ENCODE measurements at regions not wholly inside any gene's neighbourhood (a gene's known extent, or its start where the extent isn't known, plus 50 kb on each side); places are given as distances from the start of the nearest gene placed in this dataset.

DNA sequence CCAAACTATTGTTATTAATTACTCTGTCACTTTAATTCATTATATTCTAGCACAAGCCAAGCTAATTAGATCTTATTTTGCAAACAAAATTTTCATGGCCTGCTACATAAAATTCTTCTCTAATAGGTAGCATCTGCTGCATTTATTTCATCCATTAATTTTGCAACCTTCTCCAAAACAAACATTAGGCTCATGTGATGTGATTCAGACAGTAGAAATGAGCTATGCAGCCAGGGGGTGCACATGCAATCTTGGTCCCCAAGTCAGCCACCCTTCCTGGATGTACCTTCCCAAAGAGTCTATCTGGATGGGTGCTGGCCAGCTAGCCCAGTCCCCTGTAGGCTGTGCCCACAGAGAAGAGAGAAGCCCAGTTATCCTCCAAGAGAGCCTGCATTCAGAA, 242.1 kb upstream of the OSR1 start:
- H3K27me3 ChIP-seq (ENCODE audit: insufficient read depth, low read length) = no peaks in the 10 kb centered on the region
- H3K9ac ChIP-seq (ENCODE audit: low read depth, low read length) = no peak overlapping the region
- no peak overlapping the region for H3K27ac ChIP-seq (ENCODE audit: low read length)
- no peaks in the 10 kb centered on the region for H3K36me3 ChIP-seq (ENCODE audit: insufficient read depth, low read depth, low read length)
- H3K9me3 ChIP-seq (ENCODE audit: insufficient read depth, low read depth, low read length) = no peaks in the 10 kb centered on the region
- no peaks in the 10 kb centered on the region for H3K4me1 ChIP-seq (ENCODE audit: insufficient read depth, low read length)
- no peak overlapping the region for H3K4me3 ChIP-seq (ENCODE audit: low read length)

DNA sequence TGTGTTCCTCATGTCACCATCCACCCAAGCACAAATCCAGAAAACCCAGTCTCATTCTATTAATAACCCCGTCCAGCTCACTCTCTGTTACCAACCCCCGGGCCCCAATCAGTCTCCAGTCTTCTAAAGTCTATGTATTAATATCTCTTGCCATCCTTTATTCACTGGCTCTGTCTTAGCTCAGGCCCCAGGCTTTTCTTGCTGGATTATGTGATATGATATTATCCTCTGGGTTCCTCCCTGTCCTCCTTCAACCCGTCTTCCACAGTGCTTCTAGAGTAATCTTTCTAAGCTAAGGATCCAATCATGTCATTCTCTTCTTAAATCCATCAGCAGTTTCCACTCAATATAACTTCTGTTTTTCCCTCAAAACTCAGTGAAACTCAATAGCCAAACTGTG, 240.5 kb upstream of the OSR1 start:
- H3K9me3 ChIP-seq (ENCODE audit: insufficient read depth, low read depth, low read length) = no peaks in the 10 kb centered on the region
- no peak overlapping the region for H3K27ac ChIP-seq (ENCODE audit: low read length)
- H3K9ac ChIP-seq (ENCODE audit: low read depth, low read length) = no peak overlapping the region
- H3K27me3 ChIP-seq (ENCODE audit: insufficient read depth, low read length) = no peaks in the 10 kb centered on the region
- H3K36me3 ChIP-seq (ENCODE audit: insufficient read depth, low read depth, low read length) = no peaks in the 10 kb centered on the region
- H3K4me1 ChIP-seq (ENCODE audit: insufficient read depth, low read length) = no peaks in the 10 kb centered on the region
- H3K4me3 ChIP-seq (ENCODE audit: low read length) = no peak overlapping the region

- Histone ChIP-seq H3K4me3 (ENCODE audit: low read length) (no peak overlapping the region), H3K27me3 (ENCODE audit: insufficient read depth, low read length) (no peaks in the 10 kb centered on the region)
These were observed 233.8 kb upstream of the OSR1 start for GRCh38 chr2:19592197-19592596.

DNA sequence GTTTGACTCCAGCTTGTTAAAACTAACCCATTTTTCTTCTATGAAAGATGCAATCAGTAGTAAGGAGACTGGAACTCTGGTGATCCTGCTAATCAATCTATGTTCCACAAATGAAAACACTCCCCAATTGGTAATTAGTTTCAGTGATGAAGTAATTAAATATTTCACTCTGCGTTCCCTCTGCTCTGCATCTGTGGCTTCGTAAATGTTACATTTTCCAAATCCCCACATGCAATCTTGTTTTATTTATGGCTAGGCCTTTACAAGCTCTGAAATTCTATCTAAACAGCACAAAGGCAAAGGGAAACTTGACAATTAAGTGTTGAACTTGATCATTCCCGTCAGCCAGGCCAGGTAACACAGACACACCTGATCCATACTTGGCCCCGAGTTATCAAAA, 231.4 kb upstream of the OSR1 start:
- no peaks in the 10 kb centered on the region for H3K4me1 ChIP-seq (ENCODE audit: insufficient read depth, low read length)
- no peak overlapping the region for H3K4me3 ChIP-seq (ENCODE audit: low read length)
- H3K36me3 ChIP-seq (ENCODE audit: insufficient read depth, low read depth, low read length) = no peaks in the 10 kb centered on the region
- no peak overlapping the region for H3K27ac ChIP-seq (ENCODE audit: low read length)
- no peaks in the 10 kb centered on the region for H3K27me3 ChIP-seq (ENCODE audit: insufficient read depth, low read length)
- H3K9ac ChIP-seq (ENCODE audit: low read depth, low read length) = no peak overlapping the region
- no peaks in the 10 kb centered on the region for H3K9me3 ChIP-seq (ENCODE audit: insufficient read depth, low read depth, low read length)

More at GRCh38 chr2:19592197-19592596, 233.8 kb upstream of the OSR1 start:
- no peak overlapping the region for H3K27ac ChIP-seq (ENCODE audit: low read length)
- H3K4me1 ChIP-seq (ENCODE audit: insufficient read depth, low read length) = no peaks in the 10 kb centered on the region
- no peaks in the 10 kb centered on the region for H3K36me3 ChIP-seq (ENCODE audit: insufficient read depth, low read depth, low read length)
- H3K9me3 ChIP-seq (ENCODE audit: insufficient read depth, low read depth, low read length) = no peaks in the 10 kb centered on the region
- H3K9ac ChIP-seq (ENCODE audit: low read depth, low read length) = no peak overlapping the region

DNA sequence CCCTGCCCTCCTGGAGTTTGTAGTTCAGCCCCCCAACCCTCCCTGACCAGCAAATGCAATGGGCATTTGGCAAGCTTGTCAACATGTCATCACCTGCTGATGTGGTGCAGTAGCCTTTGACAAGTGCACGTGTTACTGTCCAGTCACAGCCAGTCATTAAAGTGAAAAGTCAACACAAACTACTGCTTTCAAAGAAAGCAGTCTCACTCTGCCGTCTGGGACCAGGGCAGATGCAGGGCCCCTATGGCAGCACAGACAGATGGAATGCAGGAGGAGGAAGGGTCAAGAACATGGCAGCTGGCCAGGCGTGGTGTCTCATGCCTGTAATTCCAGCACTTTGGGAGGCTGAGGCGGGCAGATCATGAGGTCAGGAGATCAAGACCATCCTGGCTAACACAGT, 222.4 kb upstream of the OSR1 start:
- H3K27me3 ChIP-seq (ENCODE audit: insufficient read depth, low read length) = no peaks in the 10 kb centered on the region
- H3K36me3 ChIP-seq (ENCODE audit: insufficient read depth, low read depth, low read length) = no peaks in the 10 kb centered on the region
- no peak overlapping the region for H3K9ac ChIP-seq (ENCODE audit: low read depth, low read length)
- no peaks in the 10 kb centered on the region for H3K4me1 ChIP-seq (ENCODE audit: insufficient read depth, low read length)
- H3K27ac ChIP-seq (ENCODE audit: low read length) = no peak overlapping the region
- no peaks in the 10 kb centered on the region for H3K9me3 ChIP-seq (ENCODE audit: insufficient read depth, low read depth, low read length)
- no peak overlapping the region for H3K4me3 ChIP-seq (ENCODE audit: low read length)

GRCh38 chr2:19580264-19580663, 221.8 kb upstream of the OSR1 start:
- Histone ChIP-seq H3K27ac (ENCODE audit: low read length) (no peak overlapping the region), H3K36me3 (ENCODE audit: insufficient read depth, low read depth, low read length) (no peaks in the 10 kb centered on the region), H3K9me3 (ENCODE audit: insufficient read depth, low read depth, low read length) (no peaks in the 10 kb centered on the region)

DNA sequence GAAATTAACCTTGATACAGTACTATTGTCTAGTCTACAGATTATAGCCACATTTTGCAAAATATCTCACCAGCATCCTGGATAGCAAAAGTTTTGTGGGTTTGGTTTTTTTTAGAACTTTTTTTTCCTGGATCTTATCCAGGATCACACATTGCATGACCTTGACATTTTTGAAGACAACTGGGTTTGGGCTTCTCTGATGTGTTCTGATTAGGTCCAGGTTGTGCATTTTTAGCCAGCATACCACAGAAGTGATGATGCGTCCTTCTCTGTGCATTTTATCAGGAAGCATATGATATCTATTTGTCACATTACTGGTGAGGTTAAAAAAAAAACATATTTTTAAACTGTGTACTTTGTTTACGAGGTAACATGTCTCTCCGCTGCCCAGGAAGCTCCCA, 221.0 kb upstream of the OSR1 start:
- H3K27me3 ChIP-seq (ENCODE audit: insufficient read depth, low read length) = no peaks in the 10 kb centered on the region
- no peaks in the 10 kb centered on the region for H3K4me1 ChIP-seq (ENCODE audit: insufficient read depth, low read length)

More at GRCh38 chr2:19580264-19580663, 221.8 kb upstream of the OSR1 start:
- Histone ChIP-seq H3K9ac (ENCODE audit: low read depth, low read length) (no peak overlapping the region), H3K27me3 (ENCODE audit: insufficient read depth, low read length) (no peaks in the 10 kb centered on the region), H3K4me3 (ENCODE audit: low read length) (no peak overlapping the region), H3K4me1 (ENCODE audit: insufficient read depth, low read length) (no peaks in the 10 kb centered on the region)

DNA sequence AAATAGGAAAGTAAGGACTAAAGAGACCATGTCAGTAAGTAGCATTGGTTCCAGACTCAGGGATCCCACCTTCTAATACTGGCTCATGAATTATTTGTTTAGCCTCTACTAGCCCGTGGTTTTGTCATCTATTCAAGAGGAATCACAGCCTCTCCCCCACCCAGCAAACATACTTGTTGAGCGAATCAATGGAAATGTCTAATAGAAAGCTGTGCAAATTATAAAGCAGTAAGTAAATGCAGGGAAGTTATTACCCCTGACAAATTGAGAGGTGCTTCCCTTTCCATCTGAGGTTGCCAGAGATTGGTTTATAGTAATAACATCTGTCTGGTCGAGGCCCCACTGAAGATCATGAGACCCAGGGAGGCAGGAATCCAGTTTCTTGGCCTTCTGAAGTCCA, 219.3 kb upstream of the OSR1 start:
- H3K4me1 ChIP-seq (ENCODE audit: insufficient read depth, low read length) = no peaks in the 10 kb centered on the region
- no peak overlapping the region for H3K27ac ChIP-seq (ENCODE audit: low read length)
- H3K27me3 ChIP-seq (ENCODE audit: insufficient read depth, low read length) = no peaks in the 10 kb centered on the region
- no peaks in the 10 kb centered on the region for H3K9me3 ChIP-seq (ENCODE audit: insufficient read depth, low read depth, low read length)
- H3K9ac ChIP-seq (ENCODE audit: low read depth, low read length) = no peak overlapping the region
- no peak overlapping the region for H3K4me3 ChIP-seq (ENCODE audit: low read length)
- no peaks in the 10 kb centered on the region for H3K36me3 ChIP-seq (ENCODE audit: insufficient read depth, low read depth, low read length)

More for the DNA sequence above, 221.0 kb upstream of the OSR1 start:
- no peak overlapping the region for H3K9ac ChIP-seq (ENCODE audit: low read depth, low read length)
- H3K27ac ChIP-seq (ENCODE audit: low read length) = no peak overlapping the region
- H3K36me3 ChIP-seq (ENCODE audit: insufficient read depth, low read depth, low read length) = no peaks in the 10 kb centered on the region
- no peak overlapping the region for H3K4me3 ChIP-seq (ENCODE audit: low read length)
- no peaks in the 10 kb centered on the region for H3K9me3 ChIP-seq (ENCODE audit: insufficient read depth, low read depth, low read length)

GRCh38 chr2:19576411-19576810, 218.0 kb upstream of the OSR1 start:
- no peaks in the 10 kb centered on the region for H3K27me3 ChIP-seq (ENCODE audit: insufficient read depth, low read length)

DNA sequence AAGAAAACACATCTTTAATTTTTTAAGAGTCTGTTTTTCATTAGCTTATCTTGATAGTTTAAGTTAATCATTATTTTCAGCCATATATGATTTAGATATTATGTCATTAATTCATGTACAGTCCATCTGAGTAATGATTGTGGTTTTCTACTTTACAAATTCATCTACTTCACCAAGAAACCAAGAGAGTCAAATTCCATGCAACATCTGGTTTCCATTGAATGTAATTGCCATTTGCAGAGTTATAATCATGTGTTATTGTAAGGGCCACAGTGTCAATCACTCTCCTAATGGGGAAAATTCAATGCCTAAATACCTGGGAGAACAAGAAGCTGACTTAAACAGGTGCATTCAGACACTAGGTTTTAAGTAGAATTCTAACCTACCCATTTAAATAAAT, 217.2 kb upstream of the OSR1 start:
- Histone ChIP-seq H3K4me3 (ENCODE audit: low read length) (no peak overlapping the region), H3K27me3 (ENCODE audit: insufficient read depth, low read length) (no peaks in the 10 kb centered on the region), H3K9ac (ENCODE audit: low read depth, low read length) (no peak overlapping the region), H3K27ac (ENCODE audit: low read length) (no peak overlapping the region), H3K9me3 (ENCODE audit: insufficient read depth, low read depth, low read length) (no peaks in the 10 kb centered on the region), H3K4me1 (ENCODE audit: insufficient read depth, low read length) (no peaks in the 10 kb centered on the region), H3K36me3 (ENCODE audit: insufficient read depth, low read depth, low read length) (no peaks in the 10 kb centered on the region)

More at GRCh38 chr2:19576411-19576810, 218.0 kb upstream of the OSR1 start:
- Histone ChIP-seq H3K4me1 (ENCODE audit: insufficient read depth, low read length) (no peaks in the 10 kb centered on the region), H3K36me3 (ENCODE audit: insufficient read depth, low read depth, low read length) (no peaks in the 10 kb centered on the region), H3K9me3 (ENCODE audit: insufficient read depth, low read depth, low read length) (no peaks in the 10 kb centered on the region), H3K4me3 (ENCODE audit: low read length) (no peak overlapping the region), H3K9ac (ENCODE audit: low read depth, low read length) (no peak overlapping the region), H3K27ac (ENCODE audit: low read length) (no peak overlapping the region)

DNA sequence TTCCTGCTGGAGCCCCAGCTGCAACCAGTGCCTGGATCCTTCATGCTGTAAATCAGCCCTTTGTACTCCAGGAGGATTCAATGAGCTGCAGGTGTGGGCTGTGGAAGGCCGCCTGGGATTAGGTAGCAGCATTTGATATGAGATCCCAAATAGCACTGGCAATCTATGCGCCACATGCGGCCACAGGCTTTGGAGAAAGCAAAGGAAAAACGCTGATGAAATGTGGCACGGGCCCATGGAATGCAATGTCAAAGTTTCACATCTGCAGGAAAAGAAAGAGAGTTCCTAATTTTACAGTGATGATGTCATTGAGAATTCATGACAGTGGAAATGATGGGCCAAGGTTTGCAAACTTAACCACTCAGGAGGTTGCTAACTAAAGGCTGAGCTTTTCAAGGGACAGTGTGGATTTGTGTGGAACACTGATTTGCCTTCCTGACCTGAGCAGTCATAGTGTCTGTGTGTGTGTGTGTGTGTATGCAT, 216.4 kb upstream of the OSR1 start:
- no peaks in the 10 kb centered on the region for H3K4me1 ChIP-seq (ENCODE audit: insufficient read depth, low read length)

DNA sequence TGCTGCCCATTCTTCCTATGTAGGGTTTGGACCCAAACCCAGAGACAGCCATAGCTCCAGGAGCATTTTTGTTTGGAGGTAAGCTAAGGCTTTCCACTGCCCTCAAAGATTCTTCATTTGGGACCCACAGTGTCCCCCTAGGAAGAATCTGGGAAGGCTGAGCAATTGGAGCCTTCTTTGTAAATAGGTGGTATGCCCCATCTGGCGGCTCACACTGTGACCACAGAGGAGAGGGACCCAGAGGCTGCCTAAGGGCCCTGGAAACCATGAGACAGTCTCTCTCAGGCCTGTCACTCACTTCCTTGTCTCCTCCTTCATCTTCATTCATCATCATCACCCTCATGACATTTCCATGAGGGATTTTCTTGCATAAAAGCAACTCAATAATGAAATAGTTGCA, 215.4 kb upstream of the OSR1 start:
- H3K4me3 ChIP-seq (ENCODE audit: low read length) = no peak overlapping the region
- H3K9me3 ChIP-seq (ENCODE audit: insufficient read depth, low read depth, low read length) = no peaks in the 10 kb centered on the region
- no peaks in the 10 kb centered on the region for H3K27me3 ChIP-seq (ENCODE audit: insufficient read depth, low read length)
- no peak overlapping the region for H3K9ac ChIP-seq (ENCODE audit: low read depth, low read length)
- H3K27ac ChIP-seq (ENCODE audit: low read length) = no peak overlapping the region
- 0 out of 2 replicates have a peak, but pooled peaks cover 2% of the 10 kb centered on the region for H3K4me1 ChIP-seq (ENCODE audit: insufficient read depth, low read length)
- H3K36me3 ChIP-seq (ENCODE audit: insufficient read depth, low read depth, low read length) = no peaks in the 10 kb centered on the region

More for the DNA sequence above, 216.4 kb upstream of the OSR1 start:
- no peak overlapping the region for H3K4me3 ChIP-seq (ENCODE audit: low read length)
- no peaks in the 10 kb centered on the region for H3K27me3 ChIP-seq (ENCODE audit: insufficient read depth, low read length)
- H3K9ac ChIP-seq (ENCODE audit: low read depth, low read length) = no peak overlapping the region
- H3K36me3 ChIP-seq (ENCODE audit: insufficient read depth, low read depth, low read length) = no peaks in the 10 kb centered on the region
- no peaks in the 10 kb centered on the region for H3K9me3 ChIP-seq (ENCODE audit: insufficient read depth, low read depth, low read length)
- H3K27ac ChIP-seq (ENCODE audit: low read length) = no peak overlapping the region
